Adrenal gland (tissue), 9 donors: ENCODE measurements at regions not wholly inside any gene's neighbourhood (a gene's known extent, or its start where the extent isn't known, plus 50 kb on each side); places are given as distances from the start of the nearest gene placed in this dataset.

ENCODE experiments used
- DNase-seq, 7 donors: peaks; one replicate each; pipeline ENCODE4 v3.0.0-alpha.2; 2019 to 2020
- H3K27ac ChIP-seq, 5 donors: fragments of 200-600 bp; sonication (generic) in 4 of 5; 1 replicate in 3 of 5; 2 replicates in 2 of 5; pipeline versions ENCODE4 v1.5.1 to v1.8.0; 2016 to 2020; ENCODE audit warnings: mild to moderate bottlenecking in 1 of 5
- H3K27me3 ChIP-seq: fragments of 200-600 bp; 2 replicates; pipeline ENCODE4 v1.8.0; 2021
- H3K36me3 ChIP-seq, 2 donors: fragments of 200-600 bp; replicated peaks in 1 of 2; 1 replicate in 1 of 2; 2 replicates in 1 of 2; pipeline versions ENCODE4 v1.5.1 to v1.8.0; 2018 to 2022
- H3K4me1 ChIP-seq, 2 donors: fragments of 200-600 bp; replicated peaks in 1 of 2; 1 replicate in 1 of 2; 2 replicates in 1 of 2; pipeline versions ENCODE4 v1.5.1 to v1.8.0; 2018 to 2021
- H3K4me3 ChIP-seq, 4 donors: fragments of 200-600 bp; sonication (generic) in 3 of 4; one replicate each; pipeline ENCODE4 v1.5.1; 2016 to 2018
- H3K9me3 ChIP-seq, 3 donors: fragments of 200-600 bp; sonication (generic) in 1 of 3; replicated peaks in 1 of 3; 1 replicate in 2 of 3; 2 replicates in 1 of 3; pipeline versions ENCODE4 v1.5.1 to v1.8.0; 2016 to 2021
- CTCF ChIP-seq, 6 experiments: fragments of 450-650 bp in 4 of 6; fragments of 200-600 bp in 2 of 6; sonication (generic) in 1 of 6; IDR thresholded peaks; 1 replicate in 5 of 6; 2 replicates in 1 of 6; pipeline versions ENCODE4 v1.5.1 to v1.8.0; 2016 to 2021; ENCODE audit warnings: antibody characterized with exemption in 6 of 6, mild to moderate bottlenecking in 2 of 6, moderate library complexity in 1 of 6
- POLR2A ChIP-seq, 2 donors: fragments of 450-650 bp; IDR thresholded peaks; one replicate each; pipeline ENCODE4 v1.6.1; 2017; ENCODE audit warnings: antibody characterized with exemption in 2 of 2, mild to moderate bottlenecking in 2 of 2, moderate library complexity in 1 of 2
- WGBS, 4 donors: extraction: QIAGEN DNeasy Blood & Tissue Kit in 2 of 4; methylation state at CpG; one replicate each; pipeline versions ENCODE4 v1.1.5 to v1.1.7; 2013 to 2017; 5-methylcytosine and 5-hydroxymethylcytosine counted together
- intact Hi-C, 2 donors: fragments of 100-400 bp; cut with DNase I; formaldehyde crosslinking; loops; one replicate each; pipeline versions ENCODE4 v1.14.1 to v1.15.0; 2022 to 2023
- donor health status: healthy with polysubstance abuse.
- donor health status: Bipolar disorder and iron deficiency.
- donor health status: DM: yes; HTN: yes; CAD: no.
- donor health status: DM: no; HTN: no; CAD: no.
- donor health status: DM: no; HTN: no; CAD: no.

- Histone ChIP-seq H3K36me3 (no peaks in the 10 kb centered on the region), H3K9me3 (no peaks in the 10 kb centered on the region), H3K27ac (no peak overlapping the region), H3K27me3 (no peaks in the 10 kb centered on the region), H3K4me3 (no peak overlapping the region), H3K4me1 (no peaks in the 10 kb centered on the region)
- 93 to 95% (median 95%) methylated on average over 3 of the region's 3 CpGs for WGBS, 4 donors
- intact Hi-C loops: no loop called here
- TF ChIP-seq CTCF (IDR thresholded peaks at IDR 0.05) (no peak), POLR2A (IDR thresholded peaks at IDR 0.05) (no peak)
- no peak for DNase-seq
Observed at GRCh38 chr2:150100336-150100735, 387.1 kb downstream of the RND3 start.

- H3K27me3 ChIP-seq: no peaks in the 10 kb centered on the region
- no peaks in the 10 kb centered on the region for H3K4me1 ChIP-seq
- no peaks in the 10 kb centered on the region for H3K9me3 ChIP-seq
- intact Hi-C loops: no loop called here
- no peak overlapping the region for H3K27ac ChIP-seq
- no peaks in the 10 kb centered on the region for H3K36me3 ChIP-seq
- no peak for TF ChIP-seq CTCF (IDR thresholded peaks at IDR 0.05)
- DNase-seq: no peak
- H3K4me3 ChIP-seq: no peak overlapping the region
Observed at GRCh38 chr2:150099805-150100204, 387.7 kb downstream of the RND3 start.

DNA sequence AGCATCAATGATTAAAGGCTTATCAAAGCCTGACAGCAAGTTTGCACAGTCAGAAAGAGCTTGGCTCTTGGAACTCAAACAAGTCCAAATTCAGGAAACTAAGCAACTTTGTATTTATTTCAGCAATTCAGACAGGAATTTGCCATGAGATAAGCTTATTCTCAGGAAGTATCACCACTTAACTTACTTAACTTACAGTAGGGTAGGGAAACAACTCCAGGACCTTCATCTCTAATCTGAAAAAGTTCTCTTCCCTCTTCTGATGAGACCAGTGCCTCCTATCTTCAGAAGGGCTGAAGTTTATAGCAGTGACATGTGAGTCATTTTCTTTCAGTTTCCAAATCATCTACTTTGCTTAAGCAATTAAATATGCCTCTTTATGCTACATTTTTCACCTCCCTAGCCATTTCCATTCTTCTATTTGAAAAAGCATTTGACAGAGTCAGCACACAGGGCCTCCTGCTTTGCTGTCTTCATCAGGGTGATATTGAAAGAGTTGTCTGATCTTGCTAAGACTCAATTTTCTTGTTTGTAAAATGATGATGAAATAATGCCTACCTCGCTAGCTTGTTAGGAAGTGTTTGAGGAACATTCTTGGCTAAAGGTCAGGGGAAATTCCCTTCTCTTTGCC is 389.5 kb downstream of the RND3 start:
- intact Hi-C loops: no loop called here
- DNase-seq: no peak
- no peak overlapping the region for H3K4me3 ChIP-seq
- H3K27ac ChIP-seq: no peak overlapping the region
- TF ChIP-seq POLR2A (IDR thresholded peaks at IDR 0.05): no peak
- TF ChIP-seq CTCF (IDR thresholded peaks at IDR 0.05): peak in 4 of 6 experiments; percentile 13 to 36 (median 22)
- no peaks in the 10 kb centered on the region for H3K9me3 ChIP-seq
- H3K27me3 ChIP-seq: no peaks in the 10 kb centered on the region
- H3K36me3 ChIP-seq: no peaks in the 10 kb centered on the region
- 52 to 68% (median 58%) methylated on average over 1 of the region's 1 CpG for WGBS, 4 donors
- H3K4me1 ChIP-seq: no peaks in the 10 kb centered on the region

- no peak overlapping the region for H3K27ac ChIP-seq
- no peak overlapping the region for H3K4me3 ChIP-seq
- H3K27me3 ChIP-seq: no peaks in the 10 kb centered on the region
- intact Hi-C loops: no loop called here
- 92 to 99% (median 96%) methylated on average over 3 of the region's 3 CpGs for WGBS, 4 donors
- H3K4me1 ChIP-seq: no peaks in the 10 kb centered on the region
- no peaks in the 10 kb centered on the region for H3K36me3 ChIP-seq
- H3K9me3 ChIP-seq: no peaks in the 10 kb centered on the region
- DNase-seq: no peak
- TF ChIP-seq CTCF (IDR thresholded peaks at IDR 0.05) (no peak), POLR2A (IDR thresholded peaks at IDR 0.05) (no peak)
Observed at GRCh38 chr2:150097402-150097801, 390.1 kb downstream of the RND3 start.
